CD14-positive monocyte (primary cell): ENCODE measurements at regions not wholly inside any gene's neighbourhood (a gene's known extent, or its start where the extent isn't known, plus 50 kb on each side); places are given as distances from the start of the nearest gene placed in this dataset.

ENCODE experiments used
- DNase-seq, 3 donors: peaks; one replicate each; pipeline ENCODE4 v3.0.0-alpha.2; 2011 to 2022
- H2AFZ ChIP-seq: 2 replicates; pipeline ENCODE4 v1.6.0; 2012; ENCODE audit warnings: mild to moderate bottlenecking, low read depth, low read length, inconsistent platforms; ENCODE audit not compliant: insufficient read depth, poor library complexity, severe bottlenecking
- H3K27ac ChIP-seq, 2 donors: 1 replicate in 1 of 2; 2 replicates in 1 of 2; pipeline ENCODE4 v1.5.1; 2012 to 2013; ENCODE audit warnings: low read length in 2 of 2, control low read depth in 1 of 2, inconsistent platforms in 1 of 2, low read depth in 1 of 2, mild to moderate bottlenecking in 1 of 2
- H3K27me3 ChIP-seq, 2 donors: one replicate each; pipeline versions ENCODE4 v1.6.0 to v1.6.1; 2011 to 2013; ENCODE audit warnings: low read length in 2 of 2; ENCODE audit not compliant: control insufficient read depth in 2 of 2, insufficient read depth in 2 of 2
- H3K36me3 ChIP-seq, 2 donors: replicated peaks in 1 of 2; 1 replicate in 1 of 2; 2 replicates in 1 of 2; pipeline versions ENCODE4 v1.5.1 to v1.6.1; 2012 to 2013; ENCODE audit warnings: low read length in 2 of 2, control low read depth in 1 of 2, inconsistent platforms in 1 of 2, mild to moderate bottlenecking in 1 of 2; ENCODE audit not compliant: insufficient read depth in 2 of 2, control insufficient read depth in 1 of 2
- H3K4me1 ChIP-seq, 2 donors: 1 replicate in 1 of 2; 2 replicates in 1 of 2; pipeline versions ENCODE4 v1.5.1 to v1.6.1; 2012 to 2013; ENCODE audit warnings: low read length in 2 of 2, control low read depth in 1 of 2, inconsistent platforms in 1 of 2, mild to moderate bottlenecking in 1 of 2, moderate library complexity in 1 of 2; ENCODE audit not compliant: insufficient read depth in 2 of 2, control insufficient read depth in 1 of 2
- H3K4me2 ChIP-seq: replicated peaks from 2 replicates; pipeline ENCODE3; 2012; ENCODE audit warnings: low read length, moderate library complexity, mild to moderate bottlenecking; ENCODE audit not compliant: poor library complexity, severe bottlenecking; ENCODE audit errors: extremely low read depth
- H3K4me3 ChIP-seq, 3 experiments: fragments of 200-600 bp in 1 of 3; sonication (generic) in 1 of 3; replicated peaks in 1 of 3; 1 replicate in 2 of 3; 2 replicates in 1 of 3; pipeline ENCODE4 v1.5.1; 2011 to 2013; ENCODE audit warnings: low read length in 3 of 3, mild to moderate bottlenecking in 3 of 3, control low read depth in 2 of 3, low read depth in 2 of 3, inconsistent platforms in 1 of 3, moderate library complexity in 1 of 3
- H3K79me2 ChIP-seq: 2 replicates; pipeline ENCODE4 v1.6.0; 2012; ENCODE audit warnings: mild to moderate bottlenecking, control low read depth, inconsistent platforms, low read length, moderate library complexity; ENCODE audit not compliant: insufficient read depth
- H3K9ac ChIP-seq: 2 replicates; pipeline ENCODE4 v1.6.0; 2017; ENCODE audit warnings: low read length, mild to moderate bottlenecking; ENCODE audit not compliant: insufficient read depth, poor library complexity, severe bottlenecking
- H3K9me3 ChIP-seq, 2 donors: replicated peaks in 1 of 2; 1 replicate in 1 of 2; 2 replicates in 1 of 2; pipeline versions ENCODE4 v1.5.1 to v1.6.1; 2012 to 2013; ENCODE audit warnings: low read length in 2 of 2, control low read depth in 1 of 2; ENCODE audit not compliant: control insufficient read depth in 1 of 2, insufficient read depth in 1 of 2
- H4K20me1 ChIP-seq: 2 replicates; pipeline ENCODE4 v1.6.0; 2012; ENCODE audit warnings: mild to moderate bottlenecking, low read length, control low read depth, moderate library complexity; ENCODE audit not compliant: insufficient read depth
- H3K27ac Mint-ChIP-seq, 7 donors: one replicate each; pipeline ENCODE4 v1.8.0; 2020; ENCODE audit warnings: mild to moderate bottlenecking in 7 of 7, mixed read lengths in 7 of 7, moderate library complexity in 6 of 7, inconsistent platforms in 2 of 7
- H3K27me3 Mint-ChIP-seq, 3 donors: one replicate each; pipeline ENCODE4 v1.8.0; 2021 to 2022; ENCODE audit warnings: low read depth in 3 of 3, mild to moderate bottlenecking in 3 of 3, mixed read lengths in 3 of 3, moderate library complexity in 3 of 3, inconsistent platforms in 1 of 3
- H3K36me3 Mint-ChIP-seq, 2 donors: one replicate each; pipeline ENCODE4 v1.8.0; 2020; ENCODE audit warnings: mixed read lengths in 2 of 2, inconsistent platforms in 1 of 2, mild to moderate bottlenecking in 1 of 2
- H3K4me1 Mint-ChIP-seq: one replicate; pipeline ENCODE4 v1.8.0; 2020; ENCODE audit warnings: mild to moderate bottlenecking, mixed read lengths
- H3K4me3 Mint-ChIP-seq, 2 donors: one replicate each; pipeline ENCODE4 v1.8.0; 2020; ENCODE audit warnings: mild to moderate bottlenecking in 2 of 2, mixed read lengths in 2 of 2, moderate library complexity in 1 of 2
- H3K9me3 Mint-ChIP-seq, 7 donors: one replicate each; pipeline ENCODE4 v1.8.0; 2020 to 2022; ENCODE audit warnings: mixed read lengths in 7 of 7, mild to moderate bottlenecking in 6 of 7, moderate library complexity in 6 of 7, inconsistent platforms in 2 of 7
- WGBS: methylation state at CpG from one replicate; pipeline ENCODE4 v1.1.5; 2013; ENCODE audit warnings: missing lambda C conversion rate; ENCODE audit not compliant: insufficient coverage; 5-methylcytosine and 5-hydroxymethylcytosine counted together
- intact Hi-C, 2 donors: fragments of 100-400 bp; cut with micrococcal nuclease; formaldehyde crosslinking; loops; one replicate each; pipeline versions ENCODE4 v1.15.0 to v1.15.1; 2023
- TF ChIP-seq, protein P1 (sequence below): fragments of 200-600 bp; IDR thresholded peaks from one replicate; pipeline ENCODE4 v1.8.0; 2022; ENCODE audit warnings: antibody characterized with exemption, mild to moderate bottlenecking

DNA sequence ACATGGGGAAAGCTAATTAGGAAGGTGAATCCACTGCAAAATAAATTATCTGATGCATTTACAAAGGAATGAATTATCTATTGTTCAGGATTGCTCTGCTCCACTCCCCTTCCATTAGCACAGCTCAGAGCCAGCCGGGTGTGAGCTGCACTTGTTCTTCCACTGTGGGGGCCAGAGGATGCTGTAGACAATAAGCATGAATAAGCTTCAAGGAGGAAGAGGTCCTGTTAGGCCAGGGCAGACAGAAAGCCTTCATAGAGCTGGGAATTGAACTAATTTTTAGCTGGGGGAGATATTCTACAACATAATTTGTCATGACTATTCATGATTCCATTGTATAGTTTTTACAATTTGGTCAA lies 137.6 kb upstream of the MAX start:
- H3K9ac ChIP-seq, result no peak overlapping the region
- H3K4me3 Mint-ChIP-seq, result no peak overlapping the region
- no peak overlapping the region for H2AFZ ChIP-seq
- H3K27me3 Mint-ChIP-seq, result peaks cover 0 to 4% (median 1%) of the 10 kb centered on the region in 3 donors
- no peaks in the 10 kb centered on the region for H3K9me3 ChIP-seq
- H3K27ac Mint-ChIP-seq, result no peak overlapping the region
- peaks cover 13% of the 10 kb centered on the region for H3K4me1 Mint-ChIP-seq
- no peaks in the 10 kb centered on the region for H3K27me3 ChIP-seq
- peaks cover 0 to 3% of the 10 kb centered on the region in 2 donors for H3K36me3 Mint-ChIP-seq
- TF ChIP-seq, protein P1, sequence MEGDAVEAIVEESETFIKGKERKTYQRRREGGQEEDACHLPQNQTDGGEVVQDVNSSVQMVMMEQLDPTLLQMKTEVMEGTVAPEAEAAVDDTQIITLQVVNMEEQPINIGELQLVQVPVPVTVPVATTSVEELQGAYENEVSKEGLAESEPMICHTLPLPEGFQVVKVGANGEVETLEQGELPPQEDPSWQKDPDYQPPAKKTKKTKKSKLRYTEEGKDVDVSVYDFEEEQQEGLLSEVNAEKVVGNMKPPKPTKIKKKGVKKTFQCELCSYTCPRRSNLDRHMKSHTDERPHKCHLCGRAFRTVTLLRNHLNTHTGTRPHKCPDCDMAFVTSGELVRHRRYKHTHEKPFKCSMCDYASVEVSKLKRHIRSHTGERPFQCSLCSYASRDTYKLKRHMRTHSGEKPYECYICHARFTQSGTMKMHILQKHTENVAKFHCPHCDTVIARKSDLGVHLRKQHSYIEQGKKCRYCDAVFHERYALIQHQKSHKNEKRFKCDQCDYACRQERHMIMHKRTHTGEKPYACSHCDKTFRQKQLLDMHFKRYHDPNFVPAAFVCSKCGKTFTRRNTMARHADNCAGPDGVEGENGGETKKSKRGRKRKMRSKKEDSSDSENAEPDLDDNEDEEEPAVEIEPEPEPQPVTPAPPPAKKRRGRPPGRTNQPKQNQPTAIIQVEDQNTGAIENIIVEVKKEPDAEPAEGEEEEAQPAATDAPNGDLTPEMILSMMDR, result no peak
- H3K79me2 ChIP-seq, result no peaks in the 10 kb centered on the region
- no peak overlapping the region for H3K27ac ChIP-seq
- no CpG with 5 or more reads among the region's 1 CpG for WGBS
- no peaks in the 10 kb centered on the region for H3K9me3 Mint-ChIP-seq
- peaks cover 0 to 3% of the 10 kb centered on the region in 2 donors for H3K4me1 ChIP-seq
- no peaks in the 10 kb centered on the region for H4K20me1 ChIP-seq
- H3K4me3 ChIP-seq, result no peak overlapping the region
- no peak overlapping the region for H3K4me2 ChIP-seq
- intact Hi-C loops, result no loop called here
- no peaks in the 10 kb centered on the region for H3K36me3 ChIP-seq
- no peak for DNase-seq

DNA sequence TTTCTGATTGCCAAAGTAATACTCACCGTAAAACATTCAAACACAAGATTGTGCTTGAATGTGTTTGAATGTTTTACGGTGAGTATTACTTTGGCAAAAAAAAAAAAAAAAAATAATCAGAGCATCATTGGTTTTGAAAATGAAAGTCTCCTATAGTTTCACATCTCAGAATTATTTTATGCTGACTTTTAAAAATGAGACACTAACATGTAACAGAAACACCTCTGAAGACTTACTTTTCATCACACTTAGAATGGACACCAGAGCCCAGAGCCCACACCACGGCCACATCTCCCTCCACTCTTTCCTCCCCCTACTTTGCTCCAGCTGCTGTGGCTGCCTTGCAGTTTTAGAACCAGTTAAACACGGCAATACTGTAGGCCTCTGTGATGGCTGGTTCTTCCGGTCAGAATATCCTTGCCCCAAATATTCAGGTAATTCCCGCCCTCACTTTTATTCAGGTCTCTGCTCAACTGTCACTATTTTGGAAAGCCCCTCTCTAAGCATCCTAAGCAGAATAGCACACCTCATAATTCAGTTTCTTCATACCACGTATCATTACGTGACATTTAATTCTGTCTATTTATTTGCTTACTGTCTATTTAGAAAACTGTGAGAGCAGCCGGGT lies 138.9 kb upstream of the MAX start:
- TF ChIP-seq, protein P1, result no peak
- Histone ChIP-seq H3K4me3 (no peak overlapping the region), H2AFZ (no peak overlapping the region), H3K4me1 (peaks cover 0 to 3% of the 10 kb centered on the region in 2 donors), H3K9me3 (no peaks in the 10 kb centered on the region), H3K27ac (no peak overlapping the region), H4K20me1 (no peaks in the 10 kb centered on the region), H3K9ac (no peak overlapping the region), H3K27me3 (no peaks in the 10 kb centered on the region), H3K4me2 (no peak overlapping the region), H3K79me2 (no peaks in the 10 kb centered on the region), H3K36me3 (no peaks in the 10 kb centered on the region)
- Mint-ChIP-seq H3K9me3 (no peaks in the 10 kb centered on the region), H3K27me3 (peaks cover 0 to 5% (median 2%) of the 10 kb centered on the region in 3 donors), H3K4me1 (peaks cover 13% of the 10 kb centered on the region), H3K4me3 (no peak overlapping the region), H3K36me3 (no peaks in the 10 kb centered on the region), H3K27ac (no peak overlapping the region)
- intact Hi-C loops, result no loop called here
- WGBS, result 92% methylated on average over 5 of the region's 9 CpGs
- no peak for DNase-seq
